WTC11 (cell line): ENCODE measurements at regions not wholly inside any gene's neighbourhood (a gene's known extent, or its start where the extent isn't known, plus 50 kb on each side); places are given as distances from the start of the nearest gene placed in this dataset.

Experiments used
- CREB1 ChIP-seq: sonication (generic); formaldehyde crosslinking; IDR thresholded peaks from 2 replicates; pipeline ENCODE4 v1.8.0; 2023; ENCODE audit warnings: mild to moderate bottlenecking, missing genetic modification reagents
- FOXJ3 ChIP-seq: sonication (generic); formaldehyde crosslinking; IDR thresholded peaks from 2 replicates; pipeline ENCODE4 v1.9.0; 2021; ENCODE audit warnings: missing genetic modification reagents, mild to moderate bottlenecking, borderline replicate concordance
- FOXK1 ChIP-seq: sonication (generic); formaldehyde crosslinking; IDR thresholded peaks from 2 replicates; pipeline ENCODE4 v1.8.0; 2022; ENCODE audit warnings: mild to moderate bottlenecking, moderate library complexity, missing genetic modification reagents
- NFYB ChIP-seq: sonication (generic); formaldehyde crosslinking; conservative IDR thresholded peaks from 2 replicates; pipeline ENCODE4 v1.8.0; 2022; ENCODE audit warnings: low read depth, missing genetic modification reagents
- SMAD3 ChIP-seq: sonication (generic); formaldehyde crosslinking; IDR thresholded peaks from 2 replicates; pipeline ENCODE4 v1.8.0; 2022; ENCODE audit warnings: missing genetic modification reagents, mild to moderate bottlenecking, borderline replicate concordance
- ZBTB21 ChIP-seq: sonication (generic); formaldehyde crosslinking; IDR thresholded peaks from 2 replicates; pipeline ENCODE4 v1.8.1; 2023; ENCODE audit warnings: mild to moderate bottlenecking, missing genetic modification reagents, borderline replicate concordance
- TF ChIP-seq, protein P1 (sequence below): fragments of 200-600 bp; IDR thresholded peaks from 2 replicates; pipeline ENCODE4 v1.8.0; 2022; ENCODE audit warnings: antibody characterized with exemption
- TF ChIP-seq, protein P2 (sequence below): sonication (generic); formaldehyde crosslinking; IDR thresholded peaks from 2 replicates; pipeline ENCODE4 v1.8.0; 2022; ENCODE audit warnings: mild to moderate bottlenecking, missing genetic modification reagents
- TF ChIP-seq, protein P3 (sequence below): fragments of 250-450 bp; sonication (Bioruptor Pico); IDR thresholded peaks from 2 replicates; pipeline ENCODE4 v2.1.2; 2022; ENCODE audit warnings: mild to moderate bottlenecking, moderate library complexity
- TF ChIP-seq, protein P4 (sequence below): sonication (generic); formaldehyde crosslinking; conservative IDR thresholded peaks from 2 replicates; pipeline ENCODE4 v1.8.1; 2022; ENCODE audit warnings: mild to moderate bottlenecking, missing genetic modification reagents

DNA sequence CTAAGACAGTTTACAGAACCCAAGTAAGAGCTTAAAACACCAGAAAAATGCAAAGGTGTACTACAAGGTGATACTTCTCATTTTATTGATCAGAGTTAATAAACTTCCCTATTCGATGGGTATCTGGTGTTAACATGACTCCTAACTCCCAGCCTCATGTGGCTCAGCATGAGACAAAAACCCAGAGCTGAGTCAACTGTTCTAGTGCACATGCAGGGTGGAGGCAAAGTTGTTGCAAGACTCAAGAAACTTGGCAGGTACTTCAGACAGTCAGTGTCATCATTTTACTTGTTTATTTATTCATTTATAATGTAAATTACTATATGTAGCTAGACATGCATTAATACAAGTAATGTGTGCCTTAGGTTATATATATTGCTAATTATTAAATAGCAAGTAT, 216.6 kb upstream of the DSEL start:
- TF ChIP-seq, protein P1, sequence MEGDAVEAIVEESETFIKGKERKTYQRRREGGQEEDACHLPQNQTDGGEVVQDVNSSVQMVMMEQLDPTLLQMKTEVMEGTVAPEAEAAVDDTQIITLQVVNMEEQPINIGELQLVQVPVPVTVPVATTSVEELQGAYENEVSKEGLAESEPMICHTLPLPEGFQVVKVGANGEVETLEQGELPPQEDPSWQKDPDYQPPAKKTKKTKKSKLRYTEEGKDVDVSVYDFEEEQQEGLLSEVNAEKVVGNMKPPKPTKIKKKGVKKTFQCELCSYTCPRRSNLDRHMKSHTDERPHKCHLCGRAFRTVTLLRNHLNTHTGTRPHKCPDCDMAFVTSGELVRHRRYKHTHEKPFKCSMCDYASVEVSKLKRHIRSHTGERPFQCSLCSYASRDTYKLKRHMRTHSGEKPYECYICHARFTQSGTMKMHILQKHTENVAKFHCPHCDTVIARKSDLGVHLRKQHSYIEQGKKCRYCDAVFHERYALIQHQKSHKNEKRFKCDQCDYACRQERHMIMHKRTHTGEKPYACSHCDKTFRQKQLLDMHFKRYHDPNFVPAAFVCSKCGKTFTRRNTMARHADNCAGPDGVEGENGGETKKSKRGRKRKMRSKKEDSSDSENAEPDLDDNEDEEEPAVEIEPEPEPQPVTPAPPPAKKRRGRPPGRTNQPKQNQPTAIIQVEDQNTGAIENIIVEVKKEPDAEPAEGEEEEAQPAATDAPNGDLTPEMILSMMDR: no peak
- TF ChIP-seq FOXK1 (CRISPR knock-in tag) (no peak), FOXJ3 (CRISPR knock-in tag) (no peak), SMAD3 (CRISPR knock-in tag) (no peak), NFYB (no peak), ZBTB21 (CRISPR knock-in tag) (no peak), CREB1 (CRISPR knock-in tag) (no peak)
- TF ChIP-seq, protein P2, sequence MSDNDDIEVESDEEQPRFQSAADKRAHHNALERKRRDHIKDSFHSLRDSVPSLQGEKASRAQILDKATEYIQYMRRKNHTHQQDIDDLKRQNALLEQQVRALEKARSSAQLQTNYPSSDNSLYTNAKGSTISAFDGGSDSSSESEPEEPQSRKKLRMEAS (CRISPR knock-in tag): no peak
- TF ChIP-seq, protein P3, sequence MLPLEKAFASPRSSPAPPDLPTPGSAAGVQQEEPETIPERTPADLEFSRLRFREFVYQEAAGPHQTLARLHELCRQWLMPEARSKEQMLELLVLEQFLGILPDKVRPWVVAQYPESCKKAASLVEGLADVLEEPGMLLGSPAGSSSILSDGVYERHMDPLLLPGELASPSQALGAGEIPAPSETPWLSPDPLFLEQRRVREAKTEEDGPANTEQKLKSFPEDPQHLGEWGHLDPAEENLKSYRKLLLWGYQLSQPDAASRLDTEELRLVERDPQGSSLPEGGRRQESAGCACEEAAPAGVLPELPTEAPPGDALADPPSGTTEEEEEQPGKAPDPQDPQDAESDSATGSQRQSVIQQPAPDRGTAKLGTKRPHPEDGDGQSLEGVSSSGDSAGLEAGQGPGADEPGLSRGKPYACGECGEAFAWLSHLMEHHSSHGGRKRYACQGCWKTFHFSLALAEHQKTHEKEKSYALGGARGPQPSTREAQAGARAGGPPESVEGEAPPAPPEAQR (CRISPR knock-in tag): no peak
- TF ChIP-seq, protein P4, sequence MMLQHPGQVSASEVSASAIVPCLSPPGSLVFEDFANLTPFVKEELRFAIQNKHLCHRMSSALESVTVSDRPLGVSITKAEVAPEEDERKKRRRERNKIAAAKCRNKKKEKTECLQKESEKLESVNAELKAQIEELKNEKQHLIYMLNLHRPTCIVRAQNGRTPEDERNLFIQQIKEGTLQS: no peak
